OCI-LY7 (cell line): ENCODE measurements at regions not wholly inside any gene's neighbourhood (a gene's known extent, or its start where the extent isn't known, plus 50 kb on each side); places are given as distances from the start of the nearest gene placed in this dataset.

ENCODE experiments used
- EZH2phosphoT487 ChIP-seq: fragments of 200-600 bp; sonication (generic); IDR thresholded peaks from 2 replicates; pipeline ENCODE4 v1.6.1; 2018; ENCODE audit warnings: low read depth, borderline replicate concordance, mild to moderate bottlenecking, mixed run types, antibody characterized with exemption, low read length, moderate library complexity, mixed read lengths
- TF ChIP-seq, protein P1 (sequence below): fragments of 200-600 bp; sonication (generic); conservative IDR thresholded peaks from 2 replicates; pipeline ENCODE4 v1.5.1; 2014; ENCODE audit warnings: mild to moderate bottlenecking, antibody characterized with exemption, low read length, moderate library complexity, mixed read lengths

DNA sequence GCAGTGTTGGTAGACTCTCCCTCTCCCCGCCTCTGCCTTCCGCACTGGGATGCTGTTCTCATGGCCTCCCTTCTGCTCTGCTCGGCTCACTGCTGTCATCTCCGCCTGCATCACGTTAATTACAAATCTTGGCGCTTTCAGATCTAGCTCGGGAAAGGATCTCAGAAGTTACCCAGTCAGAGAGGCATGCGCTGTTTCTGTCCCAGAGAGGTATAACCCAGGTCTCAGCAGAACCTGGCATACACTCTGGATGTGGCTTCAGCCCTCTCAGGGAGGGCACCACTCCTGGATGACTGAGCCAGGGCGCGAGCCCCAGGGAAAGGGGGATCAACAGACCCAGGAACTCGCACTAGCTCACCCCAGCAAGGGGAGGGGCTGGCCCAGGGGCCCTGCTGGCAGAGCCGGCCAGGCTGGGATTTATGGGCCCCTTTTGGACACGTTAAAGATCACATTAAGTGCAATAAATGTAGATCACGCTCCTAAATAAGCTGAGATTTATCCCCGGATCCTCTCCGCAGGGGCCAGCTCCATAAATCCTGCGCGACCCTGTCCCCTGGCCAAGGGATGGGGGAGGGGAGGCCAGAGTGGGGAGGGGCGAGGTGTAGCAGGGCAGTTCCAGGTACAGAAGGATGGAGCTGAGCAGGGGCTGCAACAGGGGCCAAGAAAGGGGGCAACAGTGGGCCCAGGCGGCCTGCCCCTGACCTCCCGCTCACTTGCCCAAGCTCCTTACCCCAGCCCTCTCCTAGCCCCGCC lies 101.3 kb upstream of the ZBTB40 start:
- TF ChIP-seq, protein P1, sequence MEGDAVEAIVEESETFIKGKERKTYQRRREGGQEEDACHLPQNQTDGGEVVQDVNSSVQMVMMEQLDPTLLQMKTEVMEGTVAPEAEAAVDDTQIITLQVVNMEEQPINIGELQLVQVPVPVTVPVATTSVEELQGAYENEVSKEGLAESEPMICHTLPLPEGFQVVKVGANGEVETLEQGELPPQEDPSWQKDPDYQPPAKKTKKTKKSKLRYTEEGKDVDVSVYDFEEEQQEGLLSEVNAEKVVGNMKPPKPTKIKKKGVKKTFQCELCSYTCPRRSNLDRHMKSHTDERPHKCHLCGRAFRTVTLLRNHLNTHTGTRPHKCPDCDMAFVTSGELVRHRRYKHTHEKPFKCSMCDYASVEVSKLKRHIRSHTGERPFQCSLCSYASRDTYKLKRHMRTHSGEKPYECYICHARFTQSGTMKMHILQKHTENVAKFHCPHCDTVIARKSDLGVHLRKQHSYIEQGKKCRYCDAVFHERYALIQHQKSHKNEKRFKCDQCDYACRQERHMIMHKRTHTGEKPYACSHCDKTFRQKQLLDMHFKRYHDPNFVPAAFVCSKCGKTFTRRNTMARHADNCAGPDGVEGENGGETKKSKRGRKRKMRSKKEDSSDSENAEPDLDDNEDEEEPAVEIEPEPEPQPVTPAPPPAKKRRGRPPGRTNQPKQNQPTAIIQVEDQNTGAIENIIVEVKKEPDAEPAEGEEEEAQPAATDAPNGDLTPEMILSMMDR = no peak
- no peak for TF ChIP-seq EZH2phosphoT487
